Stimulated activated CD4-positive, alpha-beta T cell treated with anti-CD3 and anti-CD28 coated beads, Interleukin-2, amount 100 ng/mL, for 48 hours (primary cell): ENCODE measurements at regions not wholly inside any gene's neighbourhood (a gene's known extent, or its start where the extent isn't known, plus 50 kb on each side); places are given as distances from the start of the nearest gene placed in this dataset.
"Not testable (repeated sequence)": the region's sequence is repeated elsewhere in the genome, so short reads cannot be mapped to it uniquely, and the experiment has no call there.

Experiments used
- DNase-seq, 2 donors: peaks; one replicate each; pipeline ENCODE4 v3.0.0-alpha.2; 2020

DNA sequence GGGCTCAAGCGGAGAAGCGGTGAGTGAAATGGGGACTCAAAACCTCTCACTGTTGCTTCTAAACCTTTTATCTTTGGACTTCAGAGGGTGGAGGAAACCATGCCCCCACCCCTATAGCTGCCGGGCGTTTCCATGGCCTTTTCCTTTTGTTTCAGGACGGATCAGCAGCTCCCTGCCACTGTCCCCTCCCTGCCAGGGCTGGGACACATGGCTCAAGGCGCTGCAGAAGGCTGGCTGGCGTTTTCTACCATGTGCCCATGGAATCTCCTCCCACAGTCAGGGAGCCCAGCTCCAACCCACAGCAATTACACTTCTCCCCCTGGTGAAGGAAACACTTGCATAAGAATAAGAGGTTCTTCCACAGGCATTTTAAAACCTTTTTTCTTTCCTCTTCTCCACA lies 812.7 kb downstream of the PLA2G4A start:
- DNase-seq, result no peak

DNA sequence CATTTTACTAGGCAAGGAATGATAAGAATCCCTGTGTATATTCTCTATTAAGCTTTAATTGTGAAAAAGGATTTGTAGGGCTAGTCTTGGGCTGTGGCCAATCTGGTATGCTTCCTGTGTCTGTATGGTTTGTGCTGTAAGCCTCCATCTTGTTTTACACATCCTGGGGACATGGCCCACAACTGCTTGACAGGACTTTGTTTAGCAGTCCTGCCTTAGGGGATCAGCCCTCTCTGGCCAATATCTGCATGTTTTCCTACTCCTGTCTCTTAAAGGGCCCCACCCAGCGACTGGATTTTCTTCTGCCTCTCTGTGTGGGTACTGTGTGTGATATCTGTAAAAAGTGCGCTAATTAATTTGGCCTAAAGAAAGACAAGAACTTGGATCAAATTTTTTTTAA lies 813.2 kb downstream of the PLA2G4A start:
- DNase-seq, result no peak

DNA sequence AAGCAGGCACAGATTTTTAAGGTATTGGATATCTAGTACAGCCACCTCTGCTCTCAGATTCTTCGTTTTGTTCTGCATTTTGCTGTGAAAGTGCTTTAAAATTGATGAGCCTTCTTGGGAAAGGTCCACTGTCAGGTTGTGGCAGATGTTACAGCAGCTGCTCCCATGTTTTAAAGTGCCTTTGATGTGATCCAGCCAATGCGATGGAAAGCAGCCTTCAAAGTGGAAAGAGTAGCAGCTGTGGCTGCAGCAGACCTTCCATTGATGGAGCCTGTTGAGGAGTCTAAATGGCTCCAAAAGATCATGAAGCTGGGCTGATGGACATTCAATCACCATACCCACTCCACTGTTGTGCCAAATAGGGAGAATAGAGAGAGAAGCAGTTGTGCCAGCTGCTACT lies 816.9 kb downstream of the PLA2G4A start:
- no peak for DNase-seq

DNA sequence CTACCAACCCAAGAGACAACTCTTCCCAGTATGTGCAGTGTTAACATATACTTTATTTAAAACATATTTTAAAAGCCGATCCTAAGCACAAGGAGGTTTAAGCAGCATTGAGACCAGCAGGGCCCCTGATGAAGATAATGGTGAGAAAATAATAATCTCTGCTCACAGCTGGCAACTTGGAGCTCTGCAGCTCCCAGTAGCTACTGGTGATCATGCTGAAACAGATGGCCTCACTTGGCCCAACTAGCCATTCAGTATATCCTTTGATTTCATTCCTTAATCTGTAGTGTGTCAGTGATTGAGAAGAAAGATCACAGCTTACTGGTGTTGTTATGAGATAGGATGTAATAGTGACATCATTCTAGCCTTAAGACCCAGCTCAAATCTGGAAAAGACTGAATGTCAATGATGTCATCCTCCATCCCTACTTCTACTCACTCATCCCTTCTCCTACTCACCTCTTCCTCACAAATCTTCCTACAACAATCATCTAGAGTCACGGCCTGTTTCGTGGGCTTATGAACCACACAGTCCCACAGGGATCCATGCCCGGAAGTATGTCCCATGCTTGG lies 817.9 kb downstream of the PLA2G4A start:
- no peak for DNase-seq

DNA sequence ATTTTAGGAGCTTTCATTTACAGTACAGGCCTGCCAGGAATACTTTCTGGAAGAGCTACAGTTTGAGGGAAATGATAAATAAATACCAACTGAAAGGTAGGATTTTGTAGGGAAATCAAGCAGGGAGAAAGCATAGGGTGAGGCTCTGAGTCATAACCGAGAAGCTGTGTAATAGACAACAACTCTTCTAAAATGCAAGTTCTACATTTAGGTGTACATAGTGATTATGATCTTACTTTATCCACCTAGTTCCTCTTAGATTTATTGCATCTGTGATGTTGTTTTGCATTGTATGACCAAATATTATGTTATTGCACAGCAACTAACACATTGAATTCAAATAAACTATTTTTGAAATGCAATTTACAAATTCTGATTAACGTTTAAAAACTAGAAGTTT lies 819.3 kb downstream of the PLA2G4A start:
- DNase-seq, result no peak

DNA sequence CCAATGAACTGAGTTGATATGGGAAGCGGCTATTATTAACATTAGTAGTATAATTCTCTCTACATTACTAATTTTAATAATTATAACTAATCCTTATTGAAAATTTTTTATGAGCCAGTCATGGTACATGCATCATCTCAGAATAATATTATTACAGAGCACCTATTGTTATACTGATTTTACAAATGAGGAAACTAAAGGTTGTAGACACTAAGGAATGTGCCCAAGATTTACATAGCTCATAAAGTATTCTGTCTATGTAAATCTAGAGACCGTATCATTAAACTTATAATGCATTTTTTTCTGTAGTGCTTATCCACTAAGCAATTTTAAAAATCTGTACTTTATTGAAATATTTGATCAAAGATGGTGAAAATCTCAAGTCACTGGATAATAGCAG lies 825.9 kb downstream of the PLA2G4A start:
- DNase-seq, result no peak

DNA sequence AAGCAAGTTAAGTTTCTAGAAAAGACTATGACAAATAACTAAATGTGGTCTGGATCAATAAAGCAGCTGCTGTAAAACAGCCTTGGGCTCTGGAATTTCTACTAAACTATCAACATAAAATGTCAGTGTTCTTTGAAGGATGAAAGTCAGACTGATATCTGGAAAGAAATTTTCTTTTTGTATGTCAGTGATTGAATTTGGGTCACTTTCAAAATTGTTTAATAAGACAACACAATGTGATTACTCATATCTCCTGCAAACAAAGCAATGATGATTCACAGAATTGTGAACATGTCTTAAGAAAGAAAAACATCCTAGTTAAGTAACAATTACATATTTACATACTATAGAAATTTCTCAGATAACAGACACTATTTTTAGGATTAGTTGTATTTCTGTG lies 826.4 kb downstream of the PLA2G4A start:
- DNase-seq, result no peak

DNA sequence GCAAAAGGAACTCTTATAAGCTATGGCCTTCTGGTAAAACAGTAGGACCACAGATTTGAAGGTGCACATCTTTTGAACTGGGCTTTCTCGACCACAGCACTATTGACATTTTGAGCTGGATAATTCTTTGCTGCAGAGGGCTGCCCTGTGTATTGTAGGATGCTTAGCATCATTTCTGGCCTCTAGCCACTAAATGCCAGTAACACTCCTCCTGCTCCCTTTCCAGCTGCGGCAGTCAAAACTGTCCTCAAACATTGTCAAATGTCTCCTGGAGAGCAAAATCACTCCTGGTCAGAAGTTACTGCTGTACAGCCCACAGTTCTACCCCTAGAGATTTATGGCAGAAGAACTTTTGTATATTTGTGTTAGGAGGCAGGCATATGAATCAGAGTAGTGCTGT lies 836.7 kb downstream of the PLA2G4A start:
- DNase-seq, result no peak

DNA sequence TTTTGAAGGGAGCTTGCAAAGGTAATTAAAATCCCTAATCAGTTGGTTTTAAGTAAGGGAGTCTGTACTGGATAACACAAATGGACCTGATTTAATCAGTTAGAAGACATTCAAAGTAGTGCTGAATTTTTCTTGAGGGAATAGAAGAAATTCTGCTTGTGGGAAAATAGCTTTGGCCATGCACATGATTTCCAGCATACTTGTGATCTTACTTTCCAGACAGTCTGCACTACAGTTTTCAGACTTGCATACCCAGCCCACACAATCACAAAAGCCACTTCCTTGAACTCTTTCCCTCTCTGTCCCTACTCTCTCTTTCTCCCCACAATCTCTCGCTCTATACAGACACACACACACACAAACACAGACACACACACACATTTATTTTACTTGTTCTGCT lies 852.1 kb downstream of the PLA2G4A start:
- DNase-seq, result no peak

DNA sequence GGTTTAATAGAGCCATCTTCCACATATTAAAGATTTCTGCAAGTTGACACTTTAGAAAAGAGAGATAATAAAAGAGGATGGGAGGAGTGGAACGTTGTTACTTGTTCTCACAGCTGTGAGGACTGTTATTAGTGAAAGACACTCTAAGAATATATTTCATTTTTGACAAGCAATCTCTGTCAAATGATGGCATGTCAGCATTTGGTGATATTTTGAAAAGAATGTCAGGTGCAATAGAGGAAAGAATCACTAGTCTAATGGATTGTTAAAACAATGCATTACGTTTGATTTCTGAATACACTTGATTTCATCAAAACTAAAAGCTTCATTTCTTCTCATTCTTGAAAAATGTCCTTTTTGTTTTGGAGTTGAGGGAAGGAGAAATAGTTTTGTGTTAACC lies 853.4 kb downstream of the PLA2G4A start:
- no peak for DNase-seq

DNA sequence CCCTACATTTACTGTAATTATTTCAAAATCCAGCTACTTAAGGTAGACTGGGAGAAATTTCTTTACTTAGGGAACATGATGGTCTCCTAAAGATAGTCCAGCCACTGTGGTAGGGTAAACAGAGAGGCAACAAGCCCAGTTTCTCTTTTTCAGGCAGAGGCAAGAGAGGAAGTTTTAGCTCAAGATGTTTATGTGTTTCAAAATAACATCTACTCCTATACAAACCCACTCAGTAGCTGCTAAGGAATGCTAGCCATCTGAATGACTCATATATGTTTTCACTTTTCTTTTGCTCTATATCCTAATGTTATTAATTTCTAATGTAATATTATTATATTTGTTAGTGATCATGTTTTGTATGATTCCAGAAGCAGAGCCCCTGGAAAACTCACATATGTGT lies 856.6 kb downstream of the PLA2G4A start:
- DNase-seq, result no peak

DNA sequence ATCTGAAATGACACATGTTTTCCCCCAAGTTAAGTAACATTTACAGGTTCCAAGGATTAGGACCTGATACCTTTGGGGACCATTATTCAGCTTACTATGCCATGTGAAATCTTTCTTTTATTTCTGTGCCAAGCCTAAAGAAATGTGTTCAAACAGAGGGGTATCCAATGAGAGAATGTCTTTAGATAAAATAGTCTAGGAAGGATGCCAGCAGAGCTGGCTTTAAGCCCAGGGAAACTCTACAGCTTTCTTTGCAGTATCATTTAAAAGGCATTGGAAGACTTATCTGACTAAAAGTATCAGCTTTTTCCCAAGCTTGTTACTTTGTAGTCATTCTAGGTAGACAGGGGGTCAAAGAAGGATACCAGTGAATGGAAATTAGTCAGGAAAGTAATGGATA lies 860.4 kb downstream of the PLA2G4A start:
- no peak for DNase-seq

DNA sequence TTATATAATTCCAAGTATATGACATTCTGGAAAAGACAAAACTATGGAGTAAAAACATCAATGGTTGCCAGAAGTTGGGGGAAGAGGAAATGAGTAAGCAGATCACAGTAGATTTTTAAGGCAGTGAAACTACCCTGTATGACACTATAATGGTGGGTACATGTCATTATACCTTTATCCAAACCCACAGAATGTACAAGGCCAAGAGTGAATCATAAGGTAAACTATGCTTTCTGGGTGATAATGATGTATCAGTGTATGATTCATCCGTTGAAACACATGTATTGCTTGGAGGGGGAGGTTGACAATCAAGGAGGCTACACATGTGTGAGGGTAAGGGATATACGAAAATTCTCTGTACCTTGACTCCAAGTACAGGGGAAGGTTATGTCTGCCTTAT lies 862.7 kb downstream of the PLA2G4A start:
- no peak for DNase-seq

DNA sequence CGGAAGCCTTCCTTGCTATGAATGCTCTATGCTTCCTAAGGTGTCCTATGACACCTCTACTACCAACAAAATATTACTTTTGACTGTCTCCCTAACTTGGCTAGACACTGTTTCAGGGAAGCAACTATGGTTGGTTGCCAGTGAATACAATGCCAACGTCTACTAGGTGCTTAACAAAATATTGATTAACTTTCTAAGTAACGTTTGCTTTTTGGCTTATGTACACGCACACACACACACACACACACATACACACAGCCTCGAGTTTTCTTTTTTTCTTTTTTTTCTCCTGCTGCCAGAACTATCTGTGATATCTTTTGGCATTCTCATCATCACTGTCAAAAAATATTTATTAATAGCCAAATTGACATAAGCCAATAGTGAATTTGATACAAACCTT lies 864.0 kb downstream of the PLA2G4A start:
- DNase-seq, result no peak

DNA sequence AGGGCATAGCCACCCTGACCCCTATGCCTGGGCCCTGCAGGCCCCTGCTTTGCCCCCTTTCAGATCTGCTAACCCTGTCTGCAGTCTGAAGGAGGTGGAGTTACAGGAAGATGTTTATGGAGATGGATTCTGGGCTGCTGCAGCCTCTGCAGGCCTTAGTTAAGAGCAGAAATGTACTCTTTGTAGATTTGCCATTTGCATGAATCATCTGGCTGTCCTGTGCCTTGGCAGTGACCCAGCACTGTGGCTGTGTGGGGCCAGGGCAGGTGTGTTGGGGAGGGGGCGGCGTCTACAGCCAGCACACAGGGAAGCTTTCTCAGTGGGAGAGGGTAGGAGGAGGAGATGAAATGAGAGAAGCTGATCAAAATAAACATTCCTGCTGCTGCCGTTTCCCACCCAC lies 867.3 kb downstream of the PLA2G4A start:
- no peak for DNase-seq

DNA sequence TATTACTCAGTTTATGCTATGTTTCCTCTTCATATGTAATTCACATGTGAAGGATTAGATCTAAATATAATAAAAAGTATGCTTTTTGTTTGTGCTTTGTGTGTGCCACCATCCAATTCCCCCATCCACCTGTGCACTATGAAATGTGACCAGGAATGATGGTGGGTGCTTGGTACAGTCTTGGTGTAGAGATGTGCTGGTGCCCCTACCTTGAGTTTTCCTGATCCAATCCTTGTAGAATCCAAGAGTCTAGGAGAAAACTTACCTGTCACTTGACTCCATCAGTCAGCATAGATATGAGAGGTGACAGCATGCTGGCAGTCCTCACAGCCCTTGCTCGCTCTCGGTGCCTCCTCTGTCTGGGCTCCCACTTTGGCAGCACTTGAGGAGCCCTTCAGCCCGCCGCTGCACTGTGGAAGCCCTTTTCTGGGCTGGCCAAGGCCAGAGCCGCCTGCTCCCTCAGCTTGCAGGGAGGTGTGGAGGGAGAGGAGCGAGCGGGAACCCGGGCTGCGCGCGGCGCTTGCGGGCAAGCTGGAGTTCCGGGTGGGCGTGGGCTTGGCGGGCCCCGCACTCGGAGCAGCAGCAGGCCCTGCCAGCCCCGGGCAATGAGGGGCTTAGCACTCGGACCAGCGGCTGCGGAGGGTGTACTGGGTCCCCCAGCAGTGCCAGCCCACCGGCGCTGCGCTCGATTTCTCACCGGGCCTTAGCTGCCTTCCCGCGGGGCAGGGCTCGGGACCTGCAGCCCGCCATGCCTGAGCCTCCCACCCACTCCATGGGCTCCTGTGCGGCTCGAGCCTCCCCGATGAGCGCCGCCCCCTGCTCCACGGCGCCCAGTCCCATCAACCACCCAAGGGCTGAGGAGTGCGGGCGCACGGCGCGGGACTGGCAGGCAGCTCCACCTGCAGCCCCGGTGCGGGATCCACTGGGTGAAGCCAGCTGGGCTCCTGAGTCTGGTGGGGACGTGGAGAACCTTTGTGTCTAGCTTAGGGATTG lies 874.7 kb downstream of the PLA2G4A start:
- DNase-seq, result not testable (repeated sequence)

DNA sequence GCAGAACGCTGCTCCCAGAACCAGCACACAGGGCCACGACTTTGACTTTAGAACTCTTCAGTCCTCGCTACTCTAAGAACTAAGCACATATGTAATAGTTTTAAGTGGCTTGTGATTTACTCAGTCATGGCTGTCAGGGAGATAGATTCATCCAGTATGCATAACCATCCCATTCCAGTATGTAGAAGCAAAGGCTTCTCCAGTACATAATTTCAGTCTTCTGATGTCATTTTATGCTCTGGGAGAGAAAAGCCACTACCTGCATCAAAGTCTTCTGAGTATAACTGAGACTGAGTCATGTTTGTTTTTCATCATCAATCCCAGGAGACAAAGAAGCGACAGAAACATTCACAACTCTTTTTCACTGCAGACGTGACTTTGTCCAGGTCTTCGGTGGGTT lies 885.7 kb downstream of the PLA2G4A start:
- DNase-seq, result no peak

DNA sequence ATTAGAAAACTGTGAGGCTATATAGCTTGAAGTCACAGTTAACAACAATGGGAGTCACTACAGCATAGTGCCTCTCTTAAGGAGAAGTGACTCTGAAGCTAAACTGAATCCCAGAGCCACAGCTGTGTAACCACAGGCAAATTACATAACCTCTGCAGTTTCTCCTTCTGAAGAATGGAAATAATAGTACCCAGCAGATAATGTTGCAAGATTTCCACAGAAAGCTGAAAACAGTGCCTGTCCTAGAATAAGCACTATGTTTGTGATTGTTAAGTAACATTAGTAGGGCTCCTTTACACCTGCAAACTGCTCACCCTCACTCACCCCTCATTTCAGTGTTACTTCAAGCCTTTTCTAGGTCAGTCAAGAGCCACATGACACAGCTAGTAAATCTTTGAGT lies 886.7 kb downstream of the PLA2G4A start:
- no peak for DNase-seq

DNA sequence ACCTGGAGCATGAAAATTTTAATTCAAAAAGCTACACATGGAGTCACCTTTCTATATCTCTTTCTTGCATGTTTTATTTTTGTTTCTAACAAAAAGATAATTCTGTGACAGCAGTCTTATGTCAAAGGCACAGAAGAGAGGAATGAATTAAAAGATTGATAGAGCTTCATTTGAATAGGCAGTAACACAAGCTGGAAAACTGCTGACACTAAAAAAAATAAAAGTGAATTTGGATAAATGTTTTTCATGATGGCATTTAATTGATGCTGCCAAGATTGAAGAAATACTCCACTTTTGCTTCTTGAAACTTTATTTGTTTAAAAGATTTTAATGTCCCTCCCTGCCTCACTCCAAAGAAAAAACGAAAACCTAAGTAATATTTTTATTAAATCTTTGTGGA lies 887.4 kb downstream of the PLA2G4A start:
- DNase-seq, result no peak

DNA sequence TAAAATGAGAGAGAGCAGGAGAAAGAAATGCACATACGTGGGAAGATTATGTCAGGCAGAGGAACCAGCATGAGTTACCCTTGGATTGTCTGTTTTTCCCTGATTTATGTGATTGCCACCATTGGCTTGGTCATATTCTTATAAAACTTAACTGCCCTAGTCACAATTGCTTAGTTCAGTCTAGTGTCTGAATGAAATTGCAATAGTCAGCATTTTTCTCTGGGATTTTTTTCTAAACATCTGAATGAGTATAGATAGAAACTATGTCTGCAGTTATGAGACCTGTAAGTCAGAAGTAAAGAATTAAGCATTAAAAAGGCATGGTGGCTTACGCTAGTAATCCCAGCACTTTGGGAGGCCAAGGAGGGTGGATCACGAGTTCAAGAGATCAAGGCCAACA lies 889.8 kb downstream of the PLA2G4A start:
- no peak for DNase-seq

DNA sequence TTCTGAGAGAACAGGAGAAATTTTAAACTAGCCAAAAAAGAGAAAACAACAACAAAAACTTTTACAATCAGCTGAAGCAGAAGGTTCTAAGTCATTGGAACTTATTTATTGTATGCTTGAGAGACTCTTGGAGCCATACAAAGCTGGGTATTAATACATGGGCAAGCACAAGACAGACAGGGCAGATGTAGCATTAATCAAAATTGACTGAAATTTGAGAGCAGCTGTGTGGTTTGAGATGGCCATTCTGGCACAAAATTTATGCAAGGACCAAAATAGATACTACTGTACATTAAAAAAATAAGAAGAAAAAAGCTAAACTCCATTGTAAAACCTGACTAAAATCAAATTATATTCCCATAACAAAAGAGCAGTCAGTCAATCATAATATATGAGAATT lies 892.5 kb downstream of the PLA2G4A start:
- no peak for DNase-seq

DNA sequence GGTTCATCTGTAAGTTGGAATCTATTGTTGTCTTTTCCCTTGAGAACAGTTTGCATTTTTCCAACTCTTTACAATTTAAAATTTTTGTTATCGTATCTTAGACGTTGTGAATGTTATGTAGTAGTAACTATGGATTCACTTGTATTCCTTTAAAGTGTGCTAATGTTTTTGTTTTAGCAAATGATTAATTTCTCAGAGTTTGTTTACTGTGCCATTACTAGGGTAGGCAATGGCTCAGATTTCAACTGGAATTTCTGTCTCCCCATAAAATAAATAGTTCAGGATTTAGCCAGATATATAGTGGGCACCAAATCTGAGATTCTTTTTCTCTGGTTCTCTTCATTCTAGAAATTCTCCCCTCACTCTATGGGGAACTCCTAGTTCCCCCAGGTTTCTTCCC lies 896.5 kb downstream of the PLA2G4A start:
- no peak for DNase-seq

DNA sequence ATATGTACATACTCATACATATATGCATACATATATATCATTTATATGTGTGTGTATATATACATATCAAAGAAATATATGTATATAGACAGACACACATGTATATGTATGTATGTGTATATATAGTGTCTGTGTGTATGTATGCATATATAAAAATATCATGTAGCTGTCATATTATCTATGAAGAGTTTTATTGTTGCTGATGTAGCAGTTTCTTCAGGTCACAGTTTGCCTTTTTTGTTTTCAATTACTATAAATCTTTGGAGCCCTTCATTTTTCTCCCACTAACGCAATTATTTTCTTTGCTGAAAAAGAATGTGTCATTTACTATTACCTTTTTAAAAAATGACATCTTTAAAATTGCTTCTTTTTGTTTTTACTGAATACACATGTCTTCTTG lies 904.5 kb downstream of the PLA2G4A start:
- no peak for DNase-seq

DNA sequence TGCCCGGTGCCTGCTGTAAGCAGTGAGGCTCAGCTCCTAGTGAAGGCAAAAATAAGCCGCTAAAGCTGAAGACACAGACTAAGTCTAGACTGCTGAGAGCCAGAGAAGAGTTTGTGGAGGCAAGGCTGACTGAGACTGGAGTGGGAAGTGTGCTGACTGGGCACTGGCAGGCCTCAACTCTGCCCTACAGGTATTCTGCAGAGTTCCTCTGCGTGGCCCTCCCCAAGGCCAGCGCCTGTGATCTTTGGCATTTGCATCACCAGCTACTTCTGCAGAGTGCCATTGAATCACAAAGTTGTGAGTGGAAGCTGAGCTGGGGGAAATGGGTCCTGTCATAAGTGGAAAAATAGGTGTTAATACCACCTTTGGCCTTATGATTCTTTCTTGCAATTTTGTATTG lies 905.7 kb downstream of the PLA2G4A start:
- no peak for DNase-seq

DNA sequence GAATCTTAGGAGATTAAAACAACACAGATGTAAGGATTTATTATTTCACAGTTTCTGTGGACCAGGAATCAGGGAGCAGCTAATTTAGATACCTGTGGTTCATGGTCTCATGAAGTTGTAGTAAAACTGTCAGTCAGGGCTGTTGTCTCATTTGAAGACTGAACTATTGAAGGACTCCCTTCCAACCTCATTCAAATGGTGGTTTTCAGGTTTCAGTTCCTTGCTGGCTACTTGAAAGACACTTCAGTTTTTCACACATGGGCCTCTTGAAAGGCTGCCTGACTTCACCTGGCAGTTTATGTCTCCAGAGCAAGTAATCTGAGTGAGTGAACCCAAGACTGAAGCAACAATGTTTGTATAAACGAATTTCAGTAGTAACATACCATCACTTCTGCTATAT lies 915.9 kb downstream of the PLA2G4A start:
- no peak for DNase-seq
